A549 (cell line): ENCODE measurements at regions not wholly inside any gene's neighbourhood (a gene's known extent, or its start where the extent isn't known, plus 50 kb on each side); places are given as distances from the start of the nearest gene placed in this dataset.

ENCODE experiments used
- POLR2A ChIP-seq: IDR thresholded peaks from 2 replicates; pipeline ENCODE4 v1.6.1; 2012; ENCODE audit warnings: mild to moderate bottlenecking, low read length
- TF ChIP-seq, protein P1 (sequence below): fragments of >200 bp; sonication (Bioruptor Twin); formaldehyde crosslinking; IDR thresholded peaks from 3 replicates; pipeline ENCODE4 v1.5.1; 2016

DNA sequence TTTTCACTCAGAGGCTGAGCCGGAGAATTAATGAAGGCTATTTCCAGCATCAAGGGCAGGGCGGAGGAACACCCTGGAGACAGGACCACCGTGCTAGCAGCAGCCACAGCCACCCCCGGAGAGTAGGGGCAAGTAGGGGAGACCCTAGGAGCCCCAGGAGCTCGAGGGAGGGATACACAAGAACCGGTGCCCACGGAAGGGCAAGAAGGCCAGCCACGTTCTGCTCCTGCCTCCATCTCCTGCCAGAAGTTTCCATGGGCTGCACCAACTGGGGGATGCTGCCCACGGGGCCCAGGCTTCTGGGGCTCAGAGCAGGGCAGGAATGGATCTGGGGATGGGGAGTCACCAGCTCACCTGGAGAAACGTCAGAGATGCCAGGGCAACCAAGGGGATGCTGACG is 626.8 kb downstream of the TBC1D22A start:
- no peak for TF ChIP-seq POLR2A
- TF ChIP-seq, protein P1, sequence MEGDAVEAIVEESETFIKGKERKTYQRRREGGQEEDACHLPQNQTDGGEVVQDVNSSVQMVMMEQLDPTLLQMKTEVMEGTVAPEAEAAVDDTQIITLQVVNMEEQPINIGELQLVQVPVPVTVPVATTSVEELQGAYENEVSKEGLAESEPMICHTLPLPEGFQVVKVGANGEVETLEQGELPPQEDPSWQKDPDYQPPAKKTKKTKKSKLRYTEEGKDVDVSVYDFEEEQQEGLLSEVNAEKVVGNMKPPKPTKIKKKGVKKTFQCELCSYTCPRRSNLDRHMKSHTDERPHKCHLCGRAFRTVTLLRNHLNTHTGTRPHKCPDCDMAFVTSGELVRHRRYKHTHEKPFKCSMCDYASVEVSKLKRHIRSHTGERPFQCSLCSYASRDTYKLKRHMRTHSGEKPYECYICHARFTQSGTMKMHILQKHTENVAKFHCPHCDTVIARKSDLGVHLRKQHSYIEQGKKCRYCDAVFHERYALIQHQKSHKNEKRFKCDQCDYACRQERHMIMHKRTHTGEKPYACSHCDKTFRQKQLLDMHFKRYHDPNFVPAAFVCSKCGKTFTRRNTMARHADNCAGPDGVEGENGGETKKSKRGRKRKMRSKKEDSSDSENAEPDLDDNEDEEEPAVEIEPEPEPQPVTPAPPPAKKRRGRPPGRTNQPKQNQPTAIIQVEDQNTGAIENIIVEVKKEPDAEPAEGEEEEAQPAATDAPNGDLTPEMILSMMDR = no peak
